NCI-H146 (cell line): ENCODE measurements at regions not wholly inside any gene's neighbourhood (a gene's known extent, or its start where the extent isn't known, plus 50 kb on each side); places are given as distances from the start of the nearest gene placed in this dataset.
A peak's percentile ranks its signal among the peaks of the same experiment; 100 is the strongest.
"Not testable (repeated sequence)": the region's sequence is repeated elsewhere in the genome, so short reads cannot be mapped to it uniquely, and the experiment has no call there.

ENCODE experiments used
- DNase-seq: peaks from one replicate; lab custom pipeline; 2025; lab: John Stamatoyannopoulos, UW

- no peak for DNase-seq
Observed at GRCh38 chr2:129375632-129376425, 603.6 kb upstream of the RAB6C start.

GRCh38 chr2:129376426-129377077 is 602.9 kb upstream of the RAB6C start:
- DNase-seq: no peak

- DNase-seq: no peak
Observed at GRCh38 chr2:129377078-129377469, 602.4 kb upstream of the RAB6C start.

GRCh38 chr2:129378186-129378585 is 601.3 kb upstream of the RAB6C start:
- DNase-seq: no peak

- DNase-seq: no peak
Observed at GRCh38 chr2:129379411-129379810, 600.1 kb upstream of the RAB6C start.

- no peak for DNase-seq
Observed at GRCh38 chr2:129381789-129382188, 597.7 kb upstream of the RAB6C start.

- no peak for DNase-seq
Observed at GRCh38 chr2:129388870-129389269, 590.6 kb upstream of the RAB6C start.

GRCh38 chr2:129393816-129394215 is 585.6 kb upstream of the RAB6C start:
- no peak for DNase-seq

GRCh38 chr2:129396980-129397599 is 582.4 kb upstream of the RAB6C start:
- peak; percentile 13 for DNase-seq

GRCh38 chr2:129400826-129401225 is 578.6 kb upstream of the RAB6C start:
- no peak for DNase-seq

- DNase-seq: no peak
Observed at GRCh38 chr2:129402076-129402475, 577.4 kb upstream of the RAB6C start.

GRCh38 chr2:129404000-129404685 is 575.3 kb upstream of the RAB6C start:
- DNase-seq: no peak

GRCh38 chr2:129408570-129408969 is 570.9 kb upstream of the RAB6C start:
- DNase-seq: no peak

GRCh38 chr2:129417041-129417440 is 562.4 kb upstream of the RAB6C start:
- DNase-seq: not testable (repeated sequence)

GRCh38 chr2:129422028-129422427 is 557.4 kb upstream of the RAB6C start:
- DNase-seq: no peak

GRCh38 chr2:129428086-129428660 is 551.3 kb upstream of the RAB6C start:
- DNase-seq: no peak

GRCh38 chr2:129430911-129431310 is 548.6 kb upstream of the RAB6C start:
- DNase-seq: no peak

GRCh38 chr2:129431881-129432280 is 547.6 kb upstream of the RAB6C start:
- no peak for DNase-seq

- DNase-seq: no peak
Observed at GRCh38 chr2:129436809-129437208, 542.7 kb upstream of the RAB6C start.

GRCh38 chr2:129437725-129438124 is 541.7 kb upstream of the RAB6C start:
- no peak for DNase-seq

- no peak for DNase-seq
Observed at GRCh38 chr2:129438501-129439057, 540.9 kb upstream of the RAB6C start.
